Aorta (tissue), 5 donors: ENCODE measurements at regions not wholly inside any gene's neighbourhood (a gene's known extent, or its start where the extent isn't known, plus 50 kb on each side); places are given as distances from the start of the nearest gene placed in this dataset.

Source experiments
- ATAC-seq: fragments of 200-7000 bp; cut with Tn5 transposase; one replicate; pipeline ENCODE4 v1.9.1; 2022; ENCODE audit warnings: moderate library complexity; ENCODE audit not compliant: low FRiP score
- DNase-seq, 2 donors: peaks; one replicate each; pipeline ENCODE4 v3.0.0-alpha.2; 2020
- H3K27ac ChIP-seq, 2 donors: one replicate each; pipeline ENCODE4 v1.5.1; 2013; ENCODE audit warnings: low read length in 2 of 2, mild to moderate bottlenecking in 2 of 2, moderate library complexity in 2 of 2, control low read depth in 1 of 2, inconsistent platforms in 1 of 2, low read depth in 1 of 2
- H3K27me3 ChIP-seq, 2 donors: one replicate each; pipeline ENCODE4 v1.6.1; 2013; ENCODE audit warnings: control low read depth in 1 of 2, low read length in 1 of 2, mild to moderate bottlenecking in 1 of 2, moderate library complexity in 1 of 2; ENCODE audit not compliant: insufficient read depth in 2 of 2, control insufficient read depth in 1 of 2
- H3K36me3 ChIP-seq, 2 donors: one replicate each; pipeline ENCODE4 v1.6.1; 2013; ENCODE audit warnings: control low read depth in 1 of 2, low read length in 1 of 2, mild to moderate bottlenecking in 1 of 2; ENCODE audit not compliant: insufficient read depth in 2 of 2, control insufficient read depth in 1 of 2
- H3K4me1 ChIP-seq, 2 donors: one replicate each; pipeline ENCODE4 v1.6.1; 2013; ENCODE audit warnings: low read length in 2 of 2, control low read depth in 1 of 2, mild to moderate bottlenecking in 1 of 2, moderate library complexity in 1 of 2; ENCODE audit not compliant: insufficient read depth in 2 of 2, control insufficient read depth in 1 of 2
- H3K4me3 ChIP-seq, 2 donors: one replicate each; pipeline ENCODE4 v1.5.1; 2013; ENCODE audit warnings: low read length in 2 of 2, control low read depth in 1 of 2, mild to moderate bottlenecking in 1 of 2
- H3K9me3 ChIP-seq: one replicate; pipeline ENCODE4 v1.6.1; 2013; ENCODE audit warnings: mild to moderate bottlenecking, low read length; ENCODE audit not compliant: control insufficient read depth
- WGBS, 2 donors: extraction: QIAGEN DNeasy Blood & Tissue Kit; methylation state at CpG; one replicate each; pipeline ENCODE4 v1.1.7; 2013; 5-methylcytosine and 5-hydroxymethylcytosine counted together
- intact Hi-C, 2 donors: fragments of 100-400 bp; cut with DNase I; formaldehyde crosslinking; loops; one replicate each; pipeline versions ENCODE4 v1.14.2 to v1.15.0; 2022
- donor health status: healthy with polysubstance abuse.
- donor health status: Bipolar disorder and iron deficiency.
- donor health status: DM: no; HTN: no; CAD: no.
- donor health status: DM: no; HTN: no; CAD: no.
- donor health status: DM: yes; HTN: yes; CAD: no.

GRCh38 chr2:173614265-173614930, 259.7 kb downstream of the CDCA7 start:
- H3K4me1 ChIP-seq = no peaks in the 10 kb centered on the region
- WGBS, 2 donors = 52 to 55% methylated on average over 5 of the region's 5 CpGs
- peaks cover 5% of the 10 kb centered on the region for H3K9me3 ChIP-seq
- DNase-seq = no peak
- intact Hi-C loops = no loop called here
- H3K27ac ChIP-seq = no peak overlapping the region
- H3K4me3 ChIP-seq = no peak overlapping the region
- no peaks in the 10 kb centered on the region for H3K36me3 ChIP-seq
- no peak for ATAC-seq
- H3K27me3 ChIP-seq = peaks cover 0 to 2% of the 10 kb centered on the region in 2 donors

- H3K27me3 ChIP-seq = no peaks in the 10 kb centered on the region
- intact Hi-C loops = no loop called here
- no peaks in the 10 kb centered on the region for H3K4me1 ChIP-seq
- no peak overlapping the region for H3K4me3 ChIP-seq
- no peak for DNase-seq
- 82 to 83% methylated on average over 13 of the region's 13 CpGs for WGBS, 2 donors
- no peak overlapping the region for H3K27ac ChIP-seq
- ATAC-seq = no peak
- peaks cover 2% of the 10 kb centered on the region for H3K9me3 ChIP-seq
- no peaks in the 10 kb centered on the region for H3K36me3 ChIP-seq
Measured at GRCh38 chr2:173623438-173624319, 269.0 kb downstream of the CDCA7 start.

GRCh38 chr2:173625315-173625714, 270.6 kb downstream of the CDCA7 start:
- Histone ChIP-seq H3K9me3 (peaks cover 2% of the 10 kb centered on the region), H3K27me3 (no peaks in the 10 kb centered on the region), H3K4me1 (no peaks in the 10 kb centered on the region), H3K4me3 (no peak overlapping the region), H3K27ac (no peak overlapping the region), H3K36me3 (no peaks in the 10 kb centered on the region)
- DNase-seq (no peak), ATAC-seq (no peak)
- intact Hi-C loops = no loop called here
- 91 to 94% methylated on average over 11 of the region's 11 CpGs for WGBS, 2 donors

- ATAC-seq = no peak
- H3K27me3 ChIP-seq = no peaks in the 10 kb centered on the region
- DNase-seq = no peak
- no peak overlapping the region for H3K27ac ChIP-seq
- H3K36me3 ChIP-seq = no peaks in the 10 kb centered on the region
- H3K9me3 ChIP-seq = no peaks in the 10 kb centered on the region
- H3K4me1 ChIP-seq = no peaks in the 10 kb centered on the region
- no peak overlapping the region for H3K4me3 ChIP-seq
- intact Hi-C loops = no loop called here
Measured at GRCh38 chr2:173629076-173629475, 274.4 kb downstream of the CDCA7 start.

- Histone ChIP-seq H3K4me3 (no peak overlapping the region), H3K27ac (no peak overlapping the region), H3K36me3 (no peaks in the 10 kb centered on the region), H3K4me1 (no peaks in the 10 kb centered on the region), H3K9me3 (no peaks in the 10 kb centered on the region), H3K27me3 (no peaks in the 10 kb centered on the region)
- ATAC-seq (no peak), DNase-seq (no peak)
- 54 to 66% methylated on average over 9 of the region's 9 CpGs for WGBS, 2 donors
- intact Hi-C loops = no loop called here
Measured at GRCh38 chr2:173630425-173631126, 275.9 kb downstream of the CDCA7 start.

- Histone ChIP-seq H3K27ac (no peak overlapping the region), H3K4me1 (no peaks in the 10 kb centered on the region), H3K4me3 (no peak overlapping the region), H3K36me3 (no peaks in the 10 kb centered on the region), H3K9me3 (no peaks in the 10 kb centered on the region), H3K27me3 (no peaks in the 10 kb centered on the region)
- WGBS, 2 donors = 10 to 13% methylated on average over 4 of the region's 4 CpGs
- DNase-seq = no peak
- ATAC-seq = no peak
- intact Hi-C loops = no loop called here
Measured at GRCh38 chr2:173631127-173631460, 276.4 kb downstream of the CDCA7 start.

GRCh38 chr2:173644146-173644545, 289.5 kb downstream of the CDCA7 start:
- intact Hi-C loops = no loop called here
- Histone ChIP-seq H3K36me3 (no peaks in the 10 kb centered on the region), H3K4me1 (no peaks in the 10 kb centered on the region), H3K4me3 (no peak overlapping the region), H3K27ac (no peak overlapping the region), H3K27me3 (no peaks in the 10 kb centered on the region), H3K9me3 (no peaks in the 10 kb centered on the region)
- DNase-seq = no peak
- no peak for ATAC-seq
- 48 to 55% methylated on average over 3 of the region's 3 CpGs for WGBS, 2 donors

GRCh38 chr2:173647681-173648311, 293.1 kb downstream of the CDCA7 start:
- Histone ChIP-seq H3K4me1 (no peaks in the 10 kb centered on the region), H3K27me3 (no peaks in the 10 kb centered on the region), H3K36me3 (no peaks in the 10 kb centered on the region), H3K27ac (no peak overlapping the region), H3K4me3 (no peak overlapping the region), H3K9me3 (no peaks in the 10 kb centered on the region)
- ATAC-seq (no peak), DNase-seq (no peak)
- intact Hi-C loops = no loop called here
- WGBS, 2 donors = 80 to 90% methylated on average over 8 of the region's 8 CpGs
